ENCODE measurements at regions not wholly inside any gene's neighbourhood (a gene's known extent, or its start where the extent isn't known, plus 50 kb on each side); places are given as distances from the start of the nearest gene placed in this dataset.

- H3K9me3 ChIP-seq, result no peaks in the 10 kb centered on the region
- TF ChIP-seq POLR2A (IDR thresholded peaks at IDR 0.05), result no peak
- 44 to 66% (median 53%) methylated on average over 1 of the region's 1 CpG for WGBS, 5 donors
- no peaks in the 10 kb centered on the region for H3K4me1 ChIP-seq
- peaks cover 0 to 16% (median 0%) of the 10 kb centered on the region in 7 donors for H3K27me3 ChIP-seq (replicated peaks in 1 of 7)
- no peak for DNase-seq
- no peak overlapping the region for H3K27ac ChIP-seq
- no peak overlapping the region for H3K4me3 ChIP-seq
- no peaks in the 10 kb centered on the region for H3K36me3 ChIP-seq
- intact Hi-C loops (cut with DNase I; ENCODE audit: low total_unique reads), result no loop called here
Measured at GRCh38 chr1:181992072-181992471, 69.4 kb downstream of the ZNF648 start.

- H3K4me3 ChIP-seq, result no peak overlapping the region
- intact Hi-C loops (cut with DNase I; ENCODE audit: low total_unique reads), result no loop called here
- 84 to 96% (median 86%) methylated on average over 2 of the region's 2 CpGs for WGBS, 5 donors
- H3K36me3 ChIP-seq, result no peaks in the 10 kb centered on the region
- no peak overlapping the region for H3K27ac ChIP-seq
- no peaks in the 10 kb centered on the region for H3K9me3 ChIP-seq
- H3K4me1 ChIP-seq, result no peaks in the 10 kb centered on the region
- no peak for TF ChIP-seq POLR2AphosphoS5 (IDR thresholded peaks at IDR 0.05)
- TF ChIP-seq CTCF (IDR thresholded peaks at IDR 0.05 in 8 of 11, conservative IDR thresholded peaks at IDR 0.05 in 3 of 11), result no peak
- no peak for TF ChIP-seq POLR2A (IDR thresholded peaks at IDR 0.05)
- peaks cover 0 to 18% (median 0%) of the 10 kb centered on the region in 7 donors for H3K27me3 ChIP-seq (replicated peaks in 1 of 7)
- no peak for DNase-seq
Measured at GRCh38 chr1:181990728-181991127, 70.8 kb downstream of the ZNF648 start.

- no peak for TF ChIP-seq POLR2A (IDR thresholded peaks at IDR 0.05)
- TF ChIP-seq CTCF (IDR thresholded peaks at IDR 0.05 in 8 of 11, conservative IDR thresholded peaks at IDR 0.05 in 3 of 11), result no peak
- no peak for TF ChIP-seq POLR2AphosphoS5 (IDR thresholded peaks at IDR 0.05)
- no peak overlapping the region for H3K27ac ChIP-seq
- peaks cover 0 to 18% (median 0%) of the 10 kb centered on the region in 7 donors for H3K27me3 ChIP-seq (replicated peaks in 1 of 7)
- no peak for DNase-seq
- no peaks in the 10 kb centered on the region for H3K9me3 ChIP-seq
- 81 to 89% (median 83%) methylated on average over 2 of the region's 2 CpGs for WGBS, 5 donors
- no peaks in the 10 kb centered on the region for H3K4me1 ChIP-seq
- no peak overlapping the region for H3K4me3 ChIP-seq
- intact Hi-C loops (cut with DNase I; ENCODE audit: low total_unique reads), result no loop called here
- H3K36me3 ChIP-seq, result no peaks in the 10 kb centered on the region
Measured at GRCh38 chr1:181989261-181989920, 72.1 kb downstream of the ZNF648 start.

- intact Hi-C loops (cut with DNase I; ENCODE audit: low total_unique reads), result no loop called here
- H3K4me3 ChIP-seq, result no peak overlapping the region
- no peak overlapping the region for H3K27ac ChIP-seq
- H3K27me3 ChIP-seq (replicated peaks in 1 of 7), result peaks cover 0 to 18% (median 0%) of the 10 kb centered on the region in 7 donors
- TF ChIP-seq POLR2AphosphoS5 (IDR thresholded peaks at IDR 0.05) (no peak), POLR2A (IDR thresholded peaks at IDR 0.05) (no peak), CTCF (IDR thresholded peaks at IDR 0.05 in 8 of 11, conservative IDR thresholded peaks at IDR 0.05 in 3 of 11) (no peak)
- no peaks in the 10 kb centered on the region for H3K9me3 ChIP-seq
- DNase-seq, result no peak
- no peaks in the 10 kb centered on the region for H3K36me3 ChIP-seq
- H3K4me1 ChIP-seq, result no peaks in the 10 kb centered on the region
- 56 to 83% (median 69%) methylated on average over 2 of the region's 2 CpGs for WGBS, 5 donors
Measured at GRCh38 chr1:181987996-181988395, 73.5 kb downstream of the ZNF648 start.
